ENCODE measurements at regions not wholly inside any gene's neighbourhood (a gene's known extent, or its start where the extent isn't known, plus 50 kb on each side); places are given as distances from the start of the nearest gene placed in this dataset.

- no peak for TF ChIP-seq FOXM1 (IDR thresholded peaks at IDR 0.05; ENCODE audit: borderline replicate concordance)
- TF ChIP-seq PKNOX1 (IDR thresholded peaks at IDR 0.05): no peak
- TF ChIP-seq FOXA1 (IDR thresholded peaks at IDR 0.05): no peak
- TF ChIP-seq SUZ12 (IDR thresholded peaks at IDR 0.05): no peak
- TF ChIP-seq BHLHE40 (IDR thresholded peaks at IDR 0.05; ENCODE audit: borderline replicate concordance): no peak
- TF ChIP-seq SP1 (IDR thresholded peaks at IDR 0.05): no peak
- no peak for TF ChIP-seq ZNF384 (IDR thresholded peaks at IDR 0.05)
- TF ChIP-seq ARNT (IDR thresholded peaks at IDR 0.05): no peak
- no peak for TF ChIP-seq TARDBP (IDR thresholded peaks at IDR 0.05)
- TF ChIP-seq ELF4 (IDR thresholded peaks at IDR 0.05): no peak
Observed at GRCh38 chr13:79621449-79621848, 140.5 kb downstream of the NDFIP2 start.
